Right ventricle myocardium superior (tissue), 1 donor: ENCODE measurements at regions not wholly inside any gene's neighbourhood (a gene's known extent, or its start where the extent isn't known, plus 50 kb on each side); places are given as distances from the start of the nearest gene placed in this dataset.
"Not testable (repeated sequence)": the region's sequence is repeated elsewhere in the genome, so short reads cannot be mapped to it uniquely, and the experiment has no call there.

Experiments used
- ATAC-seq: fragments of 200-7000 bp; cut with Tn5 transposase; one replicate; pipeline ENCODE4 v1.9.1; 2020; ENCODE audit warnings: mild to moderate bottlenecking; ENCODE audit not compliant: poor library complexity
- DNase-seq: peaks from one replicate; pipeline ENCODE4 v3.0.0-alpha.2; 2020
- intact Hi-C: fragments of 100-400 bp; cut with DNase I; formaldehyde crosslinking; loops from one replicate; pipeline ENCODE4 v1.11.2; 2022
- donor health status: DM: no; HTN: yes; CAD: no; lungs with severe emphysema.

GRCh38 chr13:112144616-112145550 is 77.9 kb downstream of the SOX1 start:
- intact Hi-C loops, result no loop called here
- no peak for ATAC-seq
- no peak for DNase-seq

- intact Hi-C loops, result no loop called here
- ATAC-seq (no peak), DNase-seq (no peak)
Observed at GRCh38 chr13:112145551-112146360, 78.8 kb downstream of the SOX1 start.

GRCh38 chr13:112150352-112150751 is 83.4 kb downstream of the SOX1 start:
- no peak for ATAC-seq

GRCh38 chr13:112152846-112153245 is 85.9 kb downstream of the SOX1 start:
- ATAC-seq (no peak), DNase-seq (no peak)
- intact Hi-C loops, result no loop called here

More at GRCh38 chr13:112150352-112150751, 83.4 kb downstream of the SOX1 start:
- intact Hi-C loops, result no loop called here
- DNase-seq, result no peak

- ATAC-seq, result no peak
- intact Hi-C loops, result no loop called here
- DNase-seq, result no peak
Observed at GRCh38 chr13:112153364-112153763, 86.4 kb downstream of the SOX1 start.

GRCh38 chr13:112153846-112154245 is 86.9 kb downstream of the SOX1 start:
- DNase-seq (no peak), ATAC-seq (no peak)
- intact Hi-C loops, result no loop called here

GRCh38 chr13:112154301-112155060 is 87.5 kb downstream of the SOX1 start:
- intact Hi-C loops, result no loop called here
- DNase-seq (no peak), ATAC-seq (no peak)

GRCh38 chr13:112158961-112159360 is 92.0 kb downstream of the SOX1 start:
- DNase-seq (no peak), ATAC-seq (no peak)
- intact Hi-C loops, result no loop called here

GRCh38 chr13:112159575-112160547 is 92.9 kb downstream of the SOX1 start:
- DNase-seq, result no peak
- no peak for ATAC-seq
- intact Hi-C loops, result no loop called here

GRCh38 chr13:112160558-112160957 is 93.6 kb downstream of the SOX1 start:
- DNase-seq (no peak), ATAC-seq (no peak)
- intact Hi-C loops, result no loop called here

- ATAC-seq (no peak), DNase-seq (no peak)
- intact Hi-C loops, result no loop called here
Observed at GRCh38 chr13:112161521-112162301, 94.8 kb downstream of the SOX1 start.

GRCh38 chr13:112163691-112164660 is 97.0 kb downstream of the SOX1 start:
- ATAC-seq, intact Hi-C loops, DNase-seq: not testable (repeated sequence)

- no peak for DNase-seq
- intact Hi-C loops, result no loop called here
- no peak for ATAC-seq
Observed at GRCh38 chr13:112165712-112166111, 98.8 kb downstream of the SOX1 start.

- ATAC-seq, result no peak
- intact Hi-C loops, result no loop called here
- no peak for DNase-seq
Observed at GRCh38 chr13:112168761-112169160, 101.8 kb downstream of the SOX1 start.

GRCh38 chr13:112169941-112170822 is 103.2 kb downstream of the SOX1 start:
- intact Hi-C loops, result no loop called here
- DNase-seq (no peak), ATAC-seq (no peak)
